T1000 (cell line): ENCODE measurements at regions not wholly inside any gene's neighbourhood (a gene's known extent, or its start where the extent isn't known, plus 50 kb on each side); places are given as distances from the start of the nearest gene placed in this dataset.

Experiments used
- DNase-seq: peaks from one replicate; lab custom pipeline; 2025; ENCODE audit warnings: mixed read lengths; lab: John Stamatoyannopoulos, UW

- no peak for DNase-seq
Observed at GRCh38 chr6:21965016-21965415, 331.8 kb downstream of the PRL start.

- DNase-seq: no peak
Observed at GRCh38 chr6:21965953-21966539, 330.8 kb downstream of the PRL start.

- no peak for DNase-seq
Observed at GRCh38 chr6:21967056-21967974, 329.5 kb downstream of the PRL start.

- DNase-seq: no peak
Observed at GRCh38 chr6:21968411-21968810, 328.4 kb downstream of the PRL start.

GRCh38 chr6:21969192-21969591, 327.6 kb downstream of the PRL start:
- no peak for DNase-seq

- no peak for DNase-seq
Observed at GRCh38 chr6:21970569-21971300, 326.1 kb downstream of the PRL start.

GRCh38 chr6:21971541-21971940, 325.3 kb downstream of the PRL start:
- no peak for DNase-seq

GRCh38 chr6:21972516-21972915, 324.3 kb downstream of the PRL start:
- no peak for DNase-seq

GRCh38 chr6:21977346-21977745, 319.5 kb downstream of the PRL start:
- DNase-seq: no peak

GRCh38 chr6:21981235-21981833, 315.5 kb downstream of the PRL start:
- no peak for DNase-seq

- DNase-seq: no peak
Observed at GRCh38 chr6:21984135-21984534, 312.7 kb downstream of the PRL start.

GRCh38 chr6:21984561-21984960, 312.3 kb downstream of the PRL start:
- no peak for DNase-seq

GRCh38 chr6:21985904-21986303, 310.9 kb downstream of the PRL start:
- no peak for DNase-seq

- DNase-seq: no peak
Observed at GRCh38 chr6:21986703-21987102, 310.1 kb downstream of the PRL start.

- DNase-seq: peak; percentile 6
Observed at GRCh38 chr6:21987501-21987957, 309.3 kb downstream of the PRL start.

- no peak for DNase-seq
Observed at GRCh38 chr6:21990577-21990976, 306.3 kb downstream of the PRL start.

GRCh38 chr6:21992178-21992967, 304.5 kb downstream of the PRL start:
- no peak for DNase-seq

- DNase-seq: no peak
Observed at GRCh38 chr6:21993841-21994240, 303.0 kb downstream of the PRL start.

GRCh38 chr6:21994821-21995220, 302.0 kb downstream of the PRL start:
- DNase-seq: no peak

GRCh38 chr6:21995318-21995717, 301.5 kb downstream of the PRL start:
- no peak for DNase-seq

- DNase-seq: no peak
Observed at GRCh38 chr6:21996425-21997118, 300.3 kb downstream of the PRL start.
